ENCODE measurements at regions not wholly inside any gene's neighbourhood (a gene's known extent, or its start where the extent isn't known, plus 50 kb on each side); places are given as distances from the start of the nearest gene placed in this dataset.

DNA sequence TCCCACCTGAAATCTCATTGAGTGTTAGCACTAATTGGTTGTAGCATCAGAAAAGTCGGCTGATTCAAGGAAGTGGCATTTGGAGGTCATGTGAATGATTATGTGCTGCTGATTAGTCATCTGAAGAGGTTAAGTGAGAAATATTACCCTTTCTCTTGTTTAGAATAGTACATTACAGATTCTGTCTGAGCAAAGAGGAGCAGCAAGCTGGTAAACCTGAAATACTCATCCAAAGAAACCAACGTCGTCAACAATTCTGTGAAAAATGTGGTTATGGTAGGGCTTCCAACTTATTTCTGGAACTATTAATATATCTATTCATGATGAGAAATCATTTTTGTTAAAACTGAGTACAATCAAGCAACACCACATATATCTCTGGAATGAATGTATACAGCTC lies 1024.9 kb downstream of the TUSC7 start:
- TF ChIP-seq, protein P1, sequence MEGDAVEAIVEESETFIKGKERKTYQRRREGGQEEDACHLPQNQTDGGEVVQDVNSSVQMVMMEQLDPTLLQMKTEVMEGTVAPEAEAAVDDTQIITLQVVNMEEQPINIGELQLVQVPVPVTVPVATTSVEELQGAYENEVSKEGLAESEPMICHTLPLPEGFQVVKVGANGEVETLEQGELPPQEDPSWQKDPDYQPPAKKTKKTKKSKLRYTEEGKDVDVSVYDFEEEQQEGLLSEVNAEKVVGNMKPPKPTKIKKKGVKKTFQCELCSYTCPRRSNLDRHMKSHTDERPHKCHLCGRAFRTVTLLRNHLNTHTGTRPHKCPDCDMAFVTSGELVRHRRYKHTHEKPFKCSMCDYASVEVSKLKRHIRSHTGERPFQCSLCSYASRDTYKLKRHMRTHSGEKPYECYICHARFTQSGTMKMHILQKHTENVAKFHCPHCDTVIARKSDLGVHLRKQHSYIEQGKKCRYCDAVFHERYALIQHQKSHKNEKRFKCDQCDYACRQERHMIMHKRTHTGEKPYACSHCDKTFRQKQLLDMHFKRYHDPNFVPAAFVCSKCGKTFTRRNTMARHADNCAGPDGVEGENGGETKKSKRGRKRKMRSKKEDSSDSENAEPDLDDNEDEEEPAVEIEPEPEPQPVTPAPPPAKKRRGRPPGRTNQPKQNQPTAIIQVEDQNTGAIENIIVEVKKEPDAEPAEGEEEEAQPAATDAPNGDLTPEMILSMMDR (IDR thresholded peaks at IDR 0.05; ENCODE audit: borderline replicate concordance, extremely low read depth, low read length, poor library complexity, severe bottlenecking), result no peak
- TF ChIP-seq EZH2 (IDR thresholded peaks at IDR 0.05; ENCODE audit: borderline replicate concordance, low read depth, low read length, severe bottlenecking), result no peak
